OCI-LY7 (cell line): ENCODE measurements at regions not wholly inside any gene's neighbourhood (a gene's known extent, or its start where the extent isn't known, plus 50 kb on each side); places are given as distances from the start of the nearest gene placed in this dataset.

Experiments used
- BruUV-seq: library from RNA; stranded (reverse); fragments of 400-500 nt; replicated peaks from 2 replicates; lab custom pipeline; 2021; lab: Mats Ljungman, UMichigan
- CTCF ChIA-PET: fragments of 300-600 bp; sonication (Branson Sonifier 250); formaldehyde crosslinking; loops from one replicate; lab custom pipeline; 2022; ENCODE audit warnings: antibody characterized with exemption; ENCODE audit not compliant: unreplicated experiment; lab: Charles Lee
- POLR2A ChIA-PET: fragments of 300-600 bp; sonication (Branson Sonifier 250); formaldehyde crosslinking; loops from one replicate; lab custom pipeline; 2022; ENCODE audit warnings: antibody characterized with exemption; lab: Charles Lee
- DNase-seq: peaks from one replicate; pipeline ENCODE4 v3.0.0-alpha.2; 2015; ENCODE audit warnings: low spot score
- H2AFZ ChIP-seq: fragments of 200-600 bp; sonication (generic), shearing (Covaris generic); 2 replicates; pipeline ENCODE4 v1.6.1; 2014; ENCODE audit warnings: mild to moderate bottlenecking, antibody characterized with exemption, low read length, moderate library complexity
- H3K27ac ChIP-seq: fragments of 200-600 bp; sonication (generic); 2 replicates; pipeline ENCODE4 v1.5.1; 2014; ENCODE audit warnings: mixed run types, low read depth, mild to moderate bottlenecking, moderate library complexity, low read length, inconsistent platforms; ENCODE audit not compliant: poor library complexity, severe bottlenecking
- H3K36me3 ChIP-seq: fragments of 200-600 bp; sonication (generic); 2 replicates; pipeline ENCODE4 v1.6.1; 2014; ENCODE audit warnings: mild to moderate bottlenecking, antibody characterized with exemption, low read length, moderate library complexity, mixed read lengths; ENCODE audit not compliant: insufficient read depth
- H3K4me1 ChIP-seq: fragments of 200-600 bp; sonication (generic); 2 replicates; pipeline ENCODE4 v1.5.1; 2014; ENCODE audit warnings: mild to moderate bottlenecking, low read length; ENCODE audit not compliant: insufficient read depth, poor library complexity, severe bottlenecking
- H3K4me2 ChIP-seq: fragments of 200-600 bp; sonication (generic); 2 replicates; pipeline ENCODE4 v1.6.1; 2014; ENCODE audit warnings: mild to moderate bottlenecking, low read length
- H3K4me3 ChIP-seq: fragments of 200-600 bp; sonication (generic); 2 replicates; pipeline ENCODE4 v1.5.1; 2014; ENCODE audit warnings: mild to moderate bottlenecking, low read depth, low read length; ENCODE audit not compliant: poor library complexity, severe bottlenecking
- H3K79me2 ChIP-seq: fragments of 200-600 bp; sonication (generic); 2 replicates; pipeline ENCODE4 v1.6.1; 2016; ENCODE audit warnings: low read depth, mild to moderate bottlenecking, low read length, moderate library complexity, mixed read lengths; ENCODE audit not compliant: insufficient read depth
- H3K9me2 ChIP-seq: fragments of 200-600 bp; sonication (generic); 2 replicates; pipeline ENCODE4 v1.6.1; 2016; ENCODE audit warnings: mild to moderate bottlenecking, low read length, mixed read lengths; ENCODE audit not compliant: insufficient read depth
- H3K9me3 ChIP-seq: fragments of 200-600 bp; sonication (generic); 2 replicates; pipeline ENCODE4 v1.6.1; 2014; ENCODE audit warnings: mild to moderate bottlenecking, mixed run types, low read length, mixed read lengths
- H4K20me1 ChIP-seq: fragments of 200-600 bp; sonication (generic); 2 replicates; pipeline ENCODE4 v1.6.1; 2014; ENCODE audit warnings: mild to moderate bottlenecking, antibody characterized with exemption, low read length, moderate library complexity, mixed read lengths; ENCODE audit not compliant: insufficient read depth
- EZH2phosphoT487 ChIP-seq: fragments of 200-600 bp; sonication (generic); IDR thresholded peaks from 2 replicates; pipeline ENCODE4 v1.6.1; 2018; ENCODE audit warnings: low read depth, borderline replicate concordance, mild to moderate bottlenecking, mixed run types, antibody characterized with exemption, low read length, moderate library complexity, mixed read lengths
- intact Hi-C: fragments of 100-400 bp; cut with micrococcal nuclease; formaldehyde crosslinking; loops from one replicate; pipeline ENCODE4 v1.10.0; 2022; ENCODE audit not compliant: unreplicated experiment
- TF ChIP-seq, protein P1 (sequence below): fragments of 200-600 bp; sonication (generic); conservative IDR thresholded peaks from 2 replicates; pipeline ENCODE4 v1.5.1; 2014; ENCODE audit warnings: mild to moderate bottlenecking, antibody characterized with exemption, low read length, moderate library complexity, mixed read lengths

DNA sequence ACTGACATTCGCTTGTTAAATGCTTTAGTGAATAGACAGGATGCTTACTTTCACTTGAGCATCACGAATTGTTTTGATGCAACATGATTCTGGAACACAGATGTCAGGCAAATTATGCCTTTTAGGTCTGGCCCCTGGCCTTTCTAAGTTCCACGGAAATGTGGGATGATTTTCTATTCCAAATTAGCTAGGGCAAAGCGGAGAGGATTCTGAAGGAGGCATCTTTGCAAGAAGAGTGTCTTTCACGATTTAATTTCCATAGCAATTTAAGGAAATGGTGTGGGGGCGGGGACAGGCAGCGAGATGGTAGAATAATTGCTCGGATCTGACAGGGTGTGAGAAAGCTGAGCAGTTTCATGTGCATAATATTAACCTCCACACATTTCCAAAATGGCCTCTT lies 238.5 kb upstream of the KCNMB2 start:
- CTCF ChIA-PET: no interaction called here
- no peak for TF ChIP-seq EZH2phosphoT487
- TF ChIP-seq, protein P1, sequence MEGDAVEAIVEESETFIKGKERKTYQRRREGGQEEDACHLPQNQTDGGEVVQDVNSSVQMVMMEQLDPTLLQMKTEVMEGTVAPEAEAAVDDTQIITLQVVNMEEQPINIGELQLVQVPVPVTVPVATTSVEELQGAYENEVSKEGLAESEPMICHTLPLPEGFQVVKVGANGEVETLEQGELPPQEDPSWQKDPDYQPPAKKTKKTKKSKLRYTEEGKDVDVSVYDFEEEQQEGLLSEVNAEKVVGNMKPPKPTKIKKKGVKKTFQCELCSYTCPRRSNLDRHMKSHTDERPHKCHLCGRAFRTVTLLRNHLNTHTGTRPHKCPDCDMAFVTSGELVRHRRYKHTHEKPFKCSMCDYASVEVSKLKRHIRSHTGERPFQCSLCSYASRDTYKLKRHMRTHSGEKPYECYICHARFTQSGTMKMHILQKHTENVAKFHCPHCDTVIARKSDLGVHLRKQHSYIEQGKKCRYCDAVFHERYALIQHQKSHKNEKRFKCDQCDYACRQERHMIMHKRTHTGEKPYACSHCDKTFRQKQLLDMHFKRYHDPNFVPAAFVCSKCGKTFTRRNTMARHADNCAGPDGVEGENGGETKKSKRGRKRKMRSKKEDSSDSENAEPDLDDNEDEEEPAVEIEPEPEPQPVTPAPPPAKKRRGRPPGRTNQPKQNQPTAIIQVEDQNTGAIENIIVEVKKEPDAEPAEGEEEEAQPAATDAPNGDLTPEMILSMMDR: no peak
- Histone ChIP-seq H2AFZ (no peak overlapping the region), H3K4me3 (no peak overlapping the region), H3K36me3 (no peaks in the 10 kb centered on the region), H4K20me1 (no peaks in the 10 kb centered on the region), H3K4me1 (no peaks in the 10 kb centered on the region), H3K79me2 (no peaks in the 10 kb centered on the region), H3K9me3 (no peaks in the 10 kb centered on the region), H3K9me2 (no peaks in the 10 kb centered on the region), H3K4me2 (no peak overlapping the region), H3K27ac (no peak overlapping the region)
- intact Hi-C loops: no loop called here
- BruUV-seq: no TSS peak
- DNase-seq: no peak
- POLR2A ChIA-PET: interaction anchor here (0.6 kb wide), 1 partner anchor 1063 kb away, joined by 3 read pairs; no protein-coding TSS in a partner anchor

DNA sequence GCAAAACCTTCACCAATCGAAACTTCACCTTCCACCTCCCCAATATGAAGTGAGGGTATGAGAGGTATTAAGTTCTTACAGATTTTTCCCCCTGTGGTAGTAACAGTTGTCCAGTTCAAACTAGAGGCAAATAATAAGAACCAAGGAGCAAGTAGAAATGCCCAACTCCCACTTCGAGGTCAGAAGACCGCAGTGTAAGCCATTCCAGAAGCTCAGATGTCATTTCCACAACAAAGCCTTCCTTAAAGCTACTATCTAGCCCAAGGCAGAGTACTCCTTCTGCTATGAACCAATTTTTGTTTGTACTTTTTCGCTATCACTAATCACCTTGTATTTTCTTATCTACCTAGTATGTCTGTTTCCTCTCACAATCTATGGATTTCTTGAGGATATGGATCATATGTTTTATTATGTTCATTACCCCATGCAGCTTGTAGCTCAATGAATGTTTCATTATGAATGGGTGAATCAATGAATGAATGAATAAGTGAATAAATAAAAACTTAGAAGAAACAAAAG lies 235.7 kb upstream of the KCNMB2 start:
- Histone ChIP-seq H3K27ac (no peak overlapping the region), H4K20me1 (no peaks in the 10 kb centered on the region), H3K4me3 (no peak overlapping the region), H3K36me3 (no peaks in the 10 kb centered on the region), H2AFZ (no peak overlapping the region), H3K9me3 (no peaks in the 10 kb centered on the region), H3K9me2 (no peaks in the 10 kb centered on the region), H3K79me2 (no peaks in the 10 kb centered on the region), H3K4me2 (no peak overlapping the region), H3K4me1 (no peaks in the 10 kb centered on the region)
- no TSS peak for BruUV-seq
- intact Hi-C loops: no loop called here
- no peak for DNase-seq
- ChIA-PET POLR2A (interaction anchor here (0.6 to 0.7 kb wide), 2 partner anchors 14 to 203 kb away, joined by 3 to 4 read pairs; no protein-coding TSS in a partner anchor), CTCF (no interaction called here)
- no peak for TF ChIP-seq EZH2phosphoT487
- TF ChIP-seq, protein P1: no peak
